K562 (cell line): ENCODE measurements at regions not wholly inside any gene's neighbourhood (a gene's known extent, or its start where the extent isn't known, plus 50 kb on each side); places are given as distances from the start of the nearest gene placed in this dataset.

Experiments used
- ATAC-seq: fragments of 200-7000 bp; cut with Tn5 transposase; 3 replicates; pipeline ENCODE4 v1.9.1; 2020; ENCODE audit warnings: moderate library complexity
- BruUV-seq: library from RNA; stranded (reverse); fragments of 400-500 nt; replicated peaks from 2 replicates; lab custom pipeline; 2021; lab: Mats Ljungman, UMichigan
- CTCF ChIA-PET: fragments of 300-600 bp; formaldehyde crosslinking; extraction: SDS; loops from one replicate; lab custom pipeline; 2021; ENCODE audit warnings: low intra/inter-chr PET ratio; lab: Yijun Ruan, JAX
- POLR2A ChIA-PET: fragments of 300-600, 350-650 bp; sonication (Branson Sonifier 250); formaldehyde crosslinking; extraction: SDS; loops from one replicate; lab custom pipeline; 2021; ENCODE audit warnings: antibody characterized with exemption, inconsistent platforms; lab: Yijun Ruan, JAX
- DNase-seq, 4 experiments: peaks; one replicate each; pipeline versions ENCODE4 v3.0.0 to v3.0.0-alpha.2; 2011 to 2018; ENCODE audit warnings: low spot score in 3 of 4, mixed read lengths in 3 of 4; ENCODE audit errors: extremely low read depth in 1 of 4
- FAIRE-seq: peaks from 2 replicates; lab custom pipeline; 2011; peaks lifted over from hg19 to GRCh38; lab: Jason Lieb, UNC
- H2AFZ ChIP-seq: 2 replicates; pipeline ENCODE4 v1.6.0; 2011; ENCODE audit warnings: low read depth, low read length, control low read depth, inconsistent platforms
- H3K27ac ChIP-seq: fragments of 200-600 bp; 3 replicates; pipeline ENCODE4 v1.8.0; 2011; ENCODE audit warnings: low read depth, mild to moderate bottlenecking, control low read depth, inconsistent platforms, low read length, moderate library complexity, mixed read lengths; ENCODE audit errors: extremely low read depth
- H3K27me3 ChIP-seq, 2 experiments: fragments of 300-600 bp in 1 of 2; 2 replicates in 1 of 2; 3 replicates in 1 of 2; pipeline versions ENCODE4 v1.6.0 to v1.8.0; 2011; ENCODE audit warnings: inconsistent platforms in 2 of 2, low read length in 2 of 2, mild to moderate bottlenecking in 1 of 2, mixed read lengths in 1 of 2, moderate library complexity in 1 of 2; ENCODE audit not compliant: control insufficient read depth in 2 of 2, insufficient read depth in 2 of 2
- H3K36me3 ChIP-seq: fragments of 300-600 bp; 3 replicates; pipeline ENCODE4 v1.8.0; 2011; ENCODE audit warnings: mild to moderate bottlenecking, low read length, inconsistent platforms; ENCODE audit not compliant: control insufficient read depth, insufficient read depth
- H3K4me1 ChIP-seq, 2 experiments: fragments of 200-600 bp in 1 of 2; replicated peaks in 1 of 2; 2 replicates in 1 of 2; 3 replicates in 1 of 2; pipeline versions ENCODE4 v1.5.1 to v1.8.0; 2011; ENCODE audit warnings: inconsistent platforms in 2 of 2, low read length in 2 of 2, mild to moderate bottlenecking in 1 of 2, mixed read lengths in 1 of 2, moderate library complexity in 1 of 2; ENCODE audit not compliant: control insufficient read depth in 2 of 2, insufficient read depth in 2 of 2
- H3K4me2 ChIP-seq: 2 replicates; pipeline ENCODE4 v1.6.1; 2011; ENCODE audit warnings: low read length, control low read depth, inconsistent platforms, mixed read lengths; ENCODE audit not compliant: insufficient read depth
- H3K4me3 ChIP-seq: fragments of 200-600 bp; sonication (generic), shearing (Covaris generic); 2 replicates; pipeline ENCODE4 v1.5.1; 2016; ENCODE audit warnings: control low read depth, inconsistent platforms
- H3K79me2 ChIP-seq: fragments of 200-600 bp; 3 replicates; pipeline ENCODE4 v1.8.0; 2011; ENCODE audit warnings: low read length, inconsistent platforms; ENCODE audit not compliant: control insufficient read depth, insufficient read depth
- H3K9ac ChIP-seq, 2 experiments: 2 replicates each; pipeline versions ENCODE4 v1.6.0 to v1.6.1; 2011; ENCODE audit warnings: low read depth in 2 of 2, low read length in 2 of 2, control low read depth in 1 of 2, inconsistent platforms in 1 of 2, mild to moderate bottlenecking in 1 of 2, mixed read lengths in 1 of 2; ENCODE audit not compliant: insufficient read depth in 1 of 2
- H3K9me1 ChIP-seq: one replicate; pipeline ENCODE4 v1.6.0; 2011; ENCODE audit warnings: inconsistent platforms, mild to moderate bottlenecking, low read length, moderate library complexity; ENCODE audit not compliant: control insufficient read depth, insufficient read depth
- H3K9me3 ChIP-seq: replicated peaks from 2 replicates; pipeline ENCODE4 v1.5.1; 2011; ENCODE audit warnings: low read depth, low read length, inconsistent platforms; ENCODE audit not compliant: control insufficient read depth, insufficient read depth
- H4K20me1 ChIP-seq: replicated peaks from 2 replicates; pipeline ENCODE4 v1.6.1; 2011; ENCODE audit warnings: low read length, inconsistent platforms, mixed read lengths; ENCODE audit not compliant: control insufficient read depth, insufficient read depth
- BRCA1 ChIP-seq, 2 experiments: fragments of 450-650 bp in 1 of 2; sonication (generic) in 1 of 2; formaldehyde crosslinking in 1 of 2; IDR thresholded peaks; 2 replicates each; pipeline versions ENCODE4 v1.5.0 to v1.6.1; 2017 to 2020; ENCODE audit warnings: mild to moderate bottlenecking in 1 of 2, missing genetic modification reagents in 1 of 2
- DNMT1 ChIP-seq: fragments of 450-650 bp; IDR thresholded peaks from 2 replicates; pipeline ENCODE4 v1.6.1; 2016; ENCODE audit warnings: antibody characterized with exemption, mild to moderate bottlenecking
- E4F1 ChIP-seq: fragments of 250-450 bp; sonication (Bioruptor Pico); IDR thresholded peaks from 2 replicates; pipeline ENCODE4 v1.5.0; 2021; ENCODE audit warnings: mild to moderate bottlenecking, borderline replicate concordance
- HNRNPLL ChIP-seq: fragments of 200-400 bp; formaldehyde crosslinking; IDR thresholded peaks from 2 replicates; pipeline ENCODE4 v1.6.1; 2017; ENCODE audit warnings: low read length, low read depth, mild to moderate bottlenecking; ENCODE audit not compliant: poor library complexity, severe bottlenecking
- HNRNPUL1 ChIP-seq: fragments of 200-400 bp; formaldehyde crosslinking; IDR thresholded peaks from 2 replicates; pipeline ENCODE4 v1.6.1; 2017; ENCODE audit warnings: low read length
- IRF2 ChIP-seq: sonication (generic); formaldehyde crosslinking; IDR thresholded peaks from 2 replicates; pipeline ENCODE4 v1.8.1; 2022; ENCODE audit warnings: mild to moderate bottlenecking, missing genetic modification reagents
- KLF1 ChIP-seq: fragments of 450-650 bp; IDR thresholded peaks from 2 replicates; pipeline ENCODE4 v1.6.1; 2016; ENCODE audit warnings: missing genetic modification characterization, missing compliant biosample characterization
- POLR2AphosphoS2 ChIP-seq: IDR thresholded peaks from 2 replicates; pipeline ENCODE4 v1.6.1; 2012; ENCODE audit warnings: low read length, improper control_type of control experiment
- RNF219 ChIP-seq: fragments of 250-450 bp; sonication (Bioruptor Pico); IDR thresholded peaks from 2 replicates; pipeline ENCODE4 v1.5.0; 2022; ENCODE audit warnings: mild to moderate bottlenecking
- ZNF134 ChIP-seq: fragments of 250-450 bp; sonication (Bioruptor Pico); conservative IDR thresholded peaks from 2 replicates; pipeline ENCODE4 v1.4.0; 2020
- ZNF239 ChIP-seq: fragments of 250-450 bp; sonication (Bioruptor Pico); IDR thresholded peaks from 2 replicates; pipeline ENCODE4 v1.4.0; 2020; ENCODE audit warnings: mild to moderate bottlenecking
- WGBS: fragments of 100-300 bp; shearing (Covaris generic); methylation state at CpG from one replicate; pipeline ENCODE4 v1.1.6; 2016; ENCODE audit warnings: low coverage, mixed read lengths; ENCODE audit not compliant: insufficient coverage; ENCODE audit errors: missing lambda C conversion rate; 5-methylcytosine and 5-hydroxymethylcytosine counted together
- in situ Hi-C: fragments of 300-500 bp; cut with MboI; formaldehyde crosslinking; loops from 4 replicates; pipeline ENCODE4 v1.15.0; 2018; ENCODE audit warnings: inconsistent platforms, mixed read lengths
- intact Hi-C: fragments of 100-400 bp; cut with micrococcal nuclease; formaldehyde crosslinking; loops from 2 replicates; pipeline ENCODE4 v1.14.2; 2022

GRCh38 chr5:133866160-133866902 lies 102.1 kb downstream of the C5orf15 start:
- Histone ChIP-seq H3K79me2 (no peaks in the 10 kb centered on the region), H3K36me3 (no peaks in the 10 kb centered on the region), H3K9me3 (no peaks in the 10 kb centered on the region), H2AFZ (no peak overlapping the region), H4K20me1 (0 out of 2 replicates have a peak, but pooled peaks cover 4% of the 10 kb centered on the region), H3K4me3 (no peak overlapping the region), H3K4me2 (no peak overlapping the region), H3K9me1 (no peaks in the 10 kb centered on the region), H3K9ac (no peak overlapping the region), H3K4me1 (peaks cover 3 to 4% of the 10 kb centered on the region in 2 experiments; a peak in 2 of 5 replicates), H3K27me3 (peaks cover 12 to 50% of the 10 kb centered on the region in 2 experiments), H3K27ac (no peak overlapping the region)
- ChIA-PET CTCF (no interaction called here), POLR2A (interaction anchor here (0.6 kb wide), 1 partner anchor 648 kb away, joined by 3 read pairs; no protein-coding TSS in a partner anchor)
- no TSS peak for BruUV-seq
- DNase-seq (no peak), FAIRE-seq (no peak), ATAC-seq (no peak)
- in situ Hi-C loops: no loop called here
- intact Hi-C loops: loop anchor here (5.0 to 10.0 kb wide), 3 partner anchors 76 to 314 kb away; no protein-coding TSS in a partner anchor
- WGBS: 1% methylated on average over 12 of the region's 12 CpGs
- TF ChIP-seq HNRNPLL (no peak), POLR2AphosphoS2 (no peak), HNRNPUL1 (no peak), DNMT1 (no peak), IRF2 (CRISPR knock-in tag) (no peak), ZNF239 (CRISPR knock-in tag) (no peak), E4F1 (CRISPR knock-in tag) (no peak), ZNF134 (CRISPR knock-in tag) (no peak), BRCA1 (IDR thresholded peaks at IDR 0.05) (no peak), BRCA1 (CRISPR knock-in tag; IDR thresholded peaks at IDR 0.05) (no peak), KLF1 (tag) (no peak), RNF219 (CRISPR knock-in tag) (no peak)
